ENCODE measurements at regions not wholly inside any gene's neighbourhood (a gene's known extent, or its start where the extent isn't known, plus 50 kb on each side); places are given as distances from the start of the nearest gene placed in this dataset.

- Mint-ChIP-seq H3K4me1 (ENCODE audit: unreplicated experiment) (peaks cover 17% of the 10 kb centered on the region), H3K9me3 (no peaks in the 10 kb centered on the region), H3K27ac (no peak overlapping the region), H3K36me3 (no peaks in the 10 kb centered on the region), H3K27me3 (peaks cover 42% of the 10 kb centered on the region), H3K4me3 (no peak overlapping the region)
- no peak for DNase-seq (ENCODE audit: extremely low spot score, unreplicated experiment)
- TF ChIP-seq, protein P1, sequence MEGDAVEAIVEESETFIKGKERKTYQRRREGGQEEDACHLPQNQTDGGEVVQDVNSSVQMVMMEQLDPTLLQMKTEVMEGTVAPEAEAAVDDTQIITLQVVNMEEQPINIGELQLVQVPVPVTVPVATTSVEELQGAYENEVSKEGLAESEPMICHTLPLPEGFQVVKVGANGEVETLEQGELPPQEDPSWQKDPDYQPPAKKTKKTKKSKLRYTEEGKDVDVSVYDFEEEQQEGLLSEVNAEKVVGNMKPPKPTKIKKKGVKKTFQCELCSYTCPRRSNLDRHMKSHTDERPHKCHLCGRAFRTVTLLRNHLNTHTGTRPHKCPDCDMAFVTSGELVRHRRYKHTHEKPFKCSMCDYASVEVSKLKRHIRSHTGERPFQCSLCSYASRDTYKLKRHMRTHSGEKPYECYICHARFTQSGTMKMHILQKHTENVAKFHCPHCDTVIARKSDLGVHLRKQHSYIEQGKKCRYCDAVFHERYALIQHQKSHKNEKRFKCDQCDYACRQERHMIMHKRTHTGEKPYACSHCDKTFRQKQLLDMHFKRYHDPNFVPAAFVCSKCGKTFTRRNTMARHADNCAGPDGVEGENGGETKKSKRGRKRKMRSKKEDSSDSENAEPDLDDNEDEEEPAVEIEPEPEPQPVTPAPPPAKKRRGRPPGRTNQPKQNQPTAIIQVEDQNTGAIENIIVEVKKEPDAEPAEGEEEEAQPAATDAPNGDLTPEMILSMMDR (conservative IDR thresholded peaks at IDR 0.05) = no peak
Measured at GRCh38 chr11:134784046-134784445, 372.0 kb upstream of the B3GAT1 start.

GRCh38 chr11:134783234-134783633 is 371.2 kb upstream of the B3GAT1 start:
- H3K4me3 Mint-ChIP-seq = no peak overlapping the region
- TF ChIP-seq, protein P1 (conservative IDR thresholded peaks at IDR 0.05) = no peak
- H3K27ac Mint-ChIP-seq = no peak overlapping the region
- H3K36me3 Mint-ChIP-seq = no peaks in the 10 kb centered on the region
- peaks cover 42% of the 10 kb centered on the region for H3K27me3 Mint-ChIP-seq
- no peak for DNase-seq (ENCODE audit: extremely low spot score, unreplicated experiment)
- peaks cover 17% of the 10 kb centered on the region for H3K4me1 Mint-ChIP-seq (ENCODE audit: unreplicated experiment)
- H3K9me3 Mint-ChIP-seq = no peaks in the 10 kb centered on the region

DNA sequence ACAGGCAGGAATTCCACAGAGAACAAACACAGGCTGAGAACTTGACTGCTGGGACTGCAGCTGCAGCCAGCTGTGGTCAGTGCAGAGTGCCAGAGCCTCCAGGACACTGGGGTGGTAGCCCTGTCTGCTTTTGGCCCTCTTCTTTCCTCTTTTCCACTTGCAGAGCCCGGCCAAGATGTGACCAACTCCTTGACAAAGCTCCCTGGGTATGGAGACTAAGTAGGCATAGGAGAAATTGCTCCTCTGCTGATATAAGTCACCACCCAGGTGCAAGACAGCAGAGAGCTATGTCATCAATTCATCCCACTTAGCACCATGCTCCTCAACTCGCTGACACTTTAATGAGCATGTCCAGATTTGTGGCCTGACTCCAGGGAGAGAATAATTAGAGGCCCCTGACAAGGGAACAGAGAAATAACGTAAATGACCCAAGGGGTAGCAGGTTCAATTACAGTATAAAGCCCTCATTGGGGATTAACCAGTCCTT is 369.4 kb upstream of the B3GAT1 start:
- TF ChIP-seq, protein P1 (conservative IDR thresholded peaks at IDR 0.05) = no peak
- no peaks in the 10 kb centered on the region for H3K36me3 Mint-ChIP-seq
- H3K27ac Mint-ChIP-seq = no peak overlapping the region
- H3K4me3 Mint-ChIP-seq = no peak overlapping the region
- H3K27me3 Mint-ChIP-seq = peaks cover 30% of the 10 kb centered on the region
- H3K9me3 Mint-ChIP-seq = no peaks in the 10 kb centered on the region
- no peak for DNase-seq (ENCODE audit: extremely low spot score, unreplicated experiment)
- peaks cover 17% of the 10 kb centered on the region for H3K4me1 Mint-ChIP-seq (ENCODE audit: unreplicated experiment)

- no peak for DNase-seq (ENCODE audit: extremely low spot score, unreplicated experiment)
- H3K4me1 Mint-ChIP-seq (ENCODE audit: unreplicated experiment) = peaks cover 17% of the 10 kb centered on the region
- H3K27ac Mint-ChIP-seq = no peak overlapping the region
- no peak overlapping the region for H3K4me3 Mint-ChIP-seq
- H3K9me3 Mint-ChIP-seq = no peaks in the 10 kb centered on the region
- H3K27me3 Mint-ChIP-seq = peaks cover 30% of the 10 kb centered on the region
- H3K36me3 Mint-ChIP-seq = no peaks in the 10 kb centered on the region
- TF ChIP-seq, protein P1 (conservative IDR thresholded peaks at IDR 0.05) = peak; percentile 48
Measured at GRCh38 chr11:134780486-134781147, 368.6 kb upstream of the B3GAT1 start.

- Mint-ChIP-seq H3K36me3 (no peaks in the 10 kb centered on the region), H3K9me3 (no peaks in the 10 kb centered on the region), H3K27ac (no peak overlapping the region), H3K4me1 (ENCODE audit: unreplicated experiment) (peaks cover 17% of the 10 kb centered on the region), H3K27me3 (peaks cover 21% of the 10 kb centered on the region), H3K4me3 (no peak overlapping the region)
- no peak for DNase-seq (ENCODE audit: extremely low spot score, unreplicated experiment)
- TF ChIP-seq, protein P1 (conservative IDR thresholded peaks at IDR 0.05) = no peak
Measured at GRCh38 chr11:134779179-134779578, 367.1 kb upstream of the B3GAT1 start.

Measured in type B pancreatic cell (in vitro differentiated cells).